OCI-LY3 (cell line): ENCODE measurements at regions not wholly inside any gene's neighbourhood (a gene's known extent, or its start where the extent isn't known, plus 50 kb on each side); places are given as distances from the start of the nearest gene placed in this dataset.

Experiments used
- H2AFZ ChIP-seq: fragments of 200-600, 300-600 bp; shearing (Covaris generic); 2 replicates; pipeline ENCODE4 v1.6.0; 2014; ENCODE audit warnings: antibody characterized with exemption, low read depth, low read length
- H3K27ac ChIP-seq: fragments of 200-600, 300-600 bp; sonication (generic); 2 replicates; pipeline ENCODE4 v1.5.1; 2014; ENCODE audit warnings: mild to moderate bottlenecking, low read length, moderate library complexity, mixed read lengths
- H3K27me3 ChIP-seq: fragments of 200-600, 300-600 bp; sonication (generic); 2 replicates; pipeline ENCODE4 v1.6.1; 2014; ENCODE audit warnings: low read depth, low read length, mixed read lengths
- H3K36me3 ChIP-seq: fragments of 200-600, 300-600 bp; sonication (generic); replicated peaks from 2 replicates; pipeline ENCODE3; 2014; ENCODE audit warnings: low read depth, low read length, mixed read lengths
- H3K4me1 ChIP-seq: fragments of 300-600, 200-600 bp; sonication (generic); 2 replicates; pipeline ENCODE4 v1.6.1; 2014; ENCODE audit warnings: low read length, mixed read lengths
- H3K4me2 ChIP-seq: fragments of 200-600, 300-600 bp; sonication (generic); 2 replicates; pipeline ENCODE4 v1.6.1; 2014; ENCODE audit warnings: low read length, mixed read lengths
- H3K4me3 ChIP-seq: fragments of 300-600, 200-600 bp; sonication (generic); 2 replicates; pipeline ENCODE4 v1.5.1; 2014; ENCODE audit warnings: antibody characterized with exemption, mild to moderate bottlenecking, low read length, moderate library complexity
- H3K79me2 ChIP-seq: fragments of 300-600, 200-600 bp; shearing (Covaris generic); 2 replicates; pipeline ENCODE4 v1.6.1; 2014; ENCODE audit warnings: mild to moderate bottlenecking, low read length, mixed read lengths
- H3K9ac ChIP-seq: fragments of 300-600, 200-600 bp; shearing (Covaris generic); 2 replicates; pipeline ENCODE4 v1.6.0; 2014; ENCODE audit warnings: mild to moderate bottlenecking, low read length, moderate library complexity
- H3K9me3 ChIP-seq: fragments of 200-600, 300-600 bp; shearing (Covaris generic); 2 replicates; pipeline ENCODE4 v1.6.1; 2014; ENCODE audit warnings: low read length, mixed read lengths; ENCODE audit not compliant: insufficient read depth
- H4K20me1 ChIP-seq: fragments of 200-600, 300-600 bp; sonication (generic); 2 replicates; pipeline ENCODE4 v1.6.1; 2016; ENCODE audit warnings: low read length, mixed read lengths; ENCODE audit not compliant: insufficient read depth
- CTCF ChIP-seq: fragments of 200-600, 300-600 bp; sonication (generic); IDR thresholded peaks from 2 replicates; pipeline ENCODE4 v1.5.1; 2014; ENCODE audit warnings: antibody characterized with exemption, low read length, low read depth
- EZH2phosphoT487 ChIP-seq: fragments of 200-600 bp; shearing (Covaris generic); IDR thresholded peaks from 2 replicates; pipeline ENCODE4 v1.6.1; 2018; ENCODE audit warnings: antibody characterized with exemption, mixed run types, low read depth

GRCh38 chr10:94213001-94213530 is 149.7 kb downstream of the NOC3L start:
- H3K27me3 ChIP-seq, result no peaks in the 10 kb centered on the region
- H3K79me2 ChIP-seq, result no peaks in the 10 kb centered on the region
- no peak overlapping the region for H3K4me2 ChIP-seq
- no peaks in the 10 kb centered on the region for H4K20me1 ChIP-seq
- H3K36me3 ChIP-seq, result no peaks in the 10 kb centered on the region
- H2AFZ ChIP-seq, result no peak overlapping the region
- no peak overlapping the region for H3K4me3 ChIP-seq
- TF ChIP-seq CTCF (no peak), EZH2phosphoT487 (no peak)
- H3K4me1 ChIP-seq, result no peaks in the 10 kb centered on the region
- H3K27ac ChIP-seq, result no peak overlapping the region
- H3K9ac ChIP-seq, result no peak overlapping the region
- no peaks in the 10 kb centered on the region for H3K9me3 ChIP-seq

- Histone ChIP-seq H3K4me3 (no peak overlapping the region), H3K27ac (no peak overlapping the region), H3K79me2 (no peaks in the 10 kb centered on the region), H3K4me1 (no peaks in the 10 kb centered on the region), H4K20me1 (no peaks in the 10 kb centered on the region), H2AFZ (no peak overlapping the region), H3K9ac (no peak overlapping the region), H3K27me3 (no peaks in the 10 kb centered on the region), H3K9me3 (no peaks in the 10 kb centered on the region), H3K4me2 (no peak overlapping the region), H3K36me3 (no peaks in the 10 kb centered on the region)
- TF ChIP-seq EZH2phosphoT487 (no peak), CTCF (no peak)
Measured at GRCh38 chr10:94213980-94214379, 148.8 kb downstream of the NOC3L start.

- no peaks in the 10 kb centered on the region for H3K27me3 ChIP-seq
- no peaks in the 10 kb centered on the region for H3K9me3 ChIP-seq
- TF ChIP-seq CTCF (no peak), EZH2phosphoT487 (no peak)
- H3K4me3 ChIP-seq, result no peak overlapping the region
- H3K79me2 ChIP-seq, result no peaks in the 10 kb centered on the region
- H4K20me1 ChIP-seq, result no peaks in the 10 kb centered on the region
- H2AFZ ChIP-seq, result no peak overlapping the region
- no peak overlapping the region for H3K27ac ChIP-seq
- no peaks in the 10 kb centered on the region for H3K36me3 ChIP-seq
- H3K9ac ChIP-seq, result no peak overlapping the region
- no peak overlapping the region for H3K4me2 ChIP-seq
- H3K4me1 ChIP-seq, result no peaks in the 10 kb centered on the region
Measured at GRCh38 chr10:94214481-94214893, 148.3 kb downstream of the NOC3L start.

GRCh38 chr10:94216201-94216600 is 146.5 kb downstream of the NOC3L start:
- H3K9ac ChIP-seq, result no peak overlapping the region
- no peaks in the 10 kb centered on the region for H3K27me3 ChIP-seq
- H4K20me1 ChIP-seq, result no peaks in the 10 kb centered on the region
- H3K79me2 ChIP-seq, result no peaks in the 10 kb centered on the region
- H3K4me2 ChIP-seq, result no peak overlapping the region
- H2AFZ ChIP-seq, result no peak overlapping the region
- no peak overlapping the region for H3K4me3 ChIP-seq
- no peaks in the 10 kb centered on the region for H3K9me3 ChIP-seq
- no peak overlapping the region for H3K27ac ChIP-seq
- no peaks in the 10 kb centered on the region for H3K36me3 ChIP-seq
- no peaks in the 10 kb centered on the region for H3K4me1 ChIP-seq
- TF ChIP-seq EZH2phosphoT487 (no peak), CTCF (no peak)
